CD4-positive, alpha-beta memory T cell (primary cell): ENCODE measurements at regions not wholly inside any gene's neighbourhood (a gene's known extent, or its start where the extent isn't known, plus 50 kb on each side); places are given as distances from the start of the nearest gene placed in this dataset.

ENCODE experiments used
- CTCF ChIA-PET: fragments of 350-600 bp; sonication (Branson Sonifier 250); formaldehyde crosslinking; loops from one replicate; lab custom pipeline; 2021; ENCODE audit warnings: inconsistent platforms; ENCODE audit not compliant: partially characterized antibody; lab: Charles Lee
- POLR2A ChIA-PET: fragments of 350-600 bp; sonication (Branson Sonifier 250); formaldehyde crosslinking; loops from one replicate; lab custom pipeline; 2021; ENCODE audit not compliant: partially characterized antibody; lab: Charles Lee
- DNase-seq, 5 donors: peaks; one replicate each; pipeline versions ENCODE4 v3.0.0 to v3.0.0-alpha.2; 2020 to 2022; ENCODE audit warnings: mixed read lengths in 1 of 5
- H3K27ac ChIP-seq: one replicate; pipeline ENCODE4 v1.7.0; 2013; ENCODE audit warnings: low read depth, low read length
- H3K27me3 ChIP-seq: 2 replicates; pipeline ENCODE4 v1.7.0; 2013; ENCODE audit warnings: mild to moderate bottlenecking, low read length, moderate library complexity; ENCODE audit not compliant: insufficient read depth
- H3K36me3 ChIP-seq: 2 replicates; pipeline ENCODE4 v1.7.0; 2013; ENCODE audit warnings: mild to moderate bottlenecking, low read length, moderate library complexity; ENCODE audit not compliant: insufficient read depth
- H3K4me1 ChIP-seq: 2 replicates; pipeline ENCODE4 v1.7.0; 2013; ENCODE audit warnings: mild to moderate bottlenecking, low read length, moderate library complexity; ENCODE audit not compliant: insufficient read depth
- H3K4me3 ChIP-seq, 2 donors: one replicate each; pipeline ENCODE4 v1.7.0; 2013; ENCODE audit warnings: low read length in 2 of 2, mild to moderate bottlenecking in 1 of 2
- H3K9me3 ChIP-seq, 2 donors: one replicate each; pipeline ENCODE4 v1.7.0; 2013; ENCODE audit warnings: low read length in 2 of 2, control low read depth in 1 of 2; ENCODE audit not compliant: control insufficient read depth in 1 of 2
- H3K27ac Mint-ChIP-seq, 7 donors: one replicate each; pipeline ENCODE4 v1.8.0; 2020 to 2021; ENCODE audit warnings: mixed read lengths in 7 of 7, mild to moderate bottlenecking in 6 of 7, inconsistent platforms in 3 of 7, moderate library complexity in 3 of 7
- H3K27me3 Mint-ChIP-seq, 2 donors: one replicate each; pipeline ENCODE4 v1.8.0; 2020 to 2021; ENCODE audit warnings: mixed read lengths in 2 of 2
- H3K36me3 Mint-ChIP-seq, 2 donors: one replicate each; pipeline ENCODE4 v1.8.0; 2020 to 2021; ENCODE audit warnings: mixed read lengths in 2 of 2, inconsistent platforms in 1 of 2, mild to moderate bottlenecking in 1 of 2
- H3K4me1 Mint-ChIP-seq, 4 donors: one replicate each; pipeline ENCODE4 v1.8.0; 2020 to 2021; ENCODE audit warnings: mixed read lengths in 4 of 4, mild to moderate bottlenecking in 1 of 4
- H3K4me3 Mint-ChIP-seq, 8 donors: one replicate each; pipeline ENCODE4 v1.8.0; 2020 to 2021; ENCODE audit warnings: mixed read lengths in 8 of 8, mild to moderate bottlenecking in 7 of 8, moderate library complexity in 6 of 8, inconsistent platforms in 3 of 8
- H3K9me3 Mint-ChIP-seq, 8 donors: one replicate each; pipeline ENCODE4 v1.8.0; 2020 to 2021; ENCODE audit warnings: mixed read lengths in 8 of 8, mild to moderate bottlenecking in 5 of 8, inconsistent platforms in 3 of 8, moderate library complexity in 1 of 8
- intact Hi-C: fragments of 100-400 bp; cut with micrococcal nuclease; formaldehyde crosslinking; loops from one replicate; pipeline ENCODE4 v1.15.1; 2023

- H3K9me3 Mint-ChIP-seq: peaks cover 0 to 20% (median 10%) of the 10 kb centered on the region in 8 donors
- no peaks in the 10 kb centered on the region for H3K27me3 ChIP-seq
- POLR2A ChIA-PET: no interaction called here
- DNase-seq: no peak
- H3K27ac ChIP-seq: no peak overlapping the region
- H3K4me1 ChIP-seq: no peaks in the 10 kb centered on the region
- no peak overlapping the region for H3K4me3 ChIP-seq
- intact Hi-C loops: no loop called here
- H3K27ac Mint-ChIP-seq: no peak overlapping the region
- no peaks in the 10 kb centered on the region for H3K9me3 ChIP-seq
- H3K4me1 Mint-ChIP-seq: no peaks in the 10 kb centered on the region
- H3K36me3 ChIP-seq: no peaks in the 10 kb centered on the region
- H3K36me3 Mint-ChIP-seq: no peaks in the 10 kb centered on the region
- H3K27me3 Mint-ChIP-seq: peaks cover 9% of the 10 kb centered on the region in 2 donors
- H3K4me3 Mint-ChIP-seq: no peak overlapping the region
- CTCF ChIA-PET: no interaction called here
Measured at GRCh38 chr15:69931156-69931555, 166.6 kb downstream of the TLE3 start.

GRCh38 chr15:69934607-69935006 lies 163.1 kb downstream of the TLE3 start:
- Histone ChIP-seq H3K27ac (no peak overlapping the region), H3K9me3 (no peaks in the 10 kb centered on the region), H3K36me3 (no peaks in the 10 kb centered on the region), H3K4me3 (no peak overlapping the region), H3K27me3 (no peaks in the 10 kb centered on the region), H3K4me1 (no peaks in the 10 kb centered on the region)
- DNase-seq: no peak
- H3K9me3 Mint-ChIP-seq: peaks cover 0 to 11% (median 9%) of the 10 kb centered on the region in 8 donors
- intact Hi-C loops: no loop called here
- CTCF ChIA-PET: no interaction called here
- POLR2A ChIA-PET: no interaction called here
- H3K27ac Mint-ChIP-seq: no peak overlapping the region
- H3K4me1 Mint-ChIP-seq: peaks cover 0 to 3% (median 0%) of the 10 kb centered on the region in 4 donors
- no peaks in the 10 kb centered on the region for H3K36me3 Mint-ChIP-seq
- H3K4me3 Mint-ChIP-seq: no peak overlapping the region
- H3K27me3 Mint-ChIP-seq: peaks cover 7 to 9% of the 10 kb centered on the region in 2 donors

- Mint-ChIP-seq H3K9me3 (peaks cover 0 to 11% (median 7%) of the 10 kb centered on the region in 8 donors), H3K27ac (no peak overlapping the region), H3K4me3 (no peak overlapping the region), H3K36me3 (no peaks in the 10 kb centered on the region), H3K4me1 (peaks cover 0 to 4% (median under 1%) of the 10 kb centered on the region in 4 donors), H3K27me3 (peaks cover 0 to 8% of the 10 kb centered on the region in 2 donors)
- Histone ChIP-seq H3K9me3 (no peaks in the 10 kb centered on the region), H3K4me3 (no peak overlapping the region), H3K27ac (no peak overlapping the region), H3K27me3 (no peaks in the 10 kb centered on the region), H3K36me3 (no peaks in the 10 kb centered on the region), H3K4me1 (no peaks in the 10 kb centered on the region)
- ChIA-PET POLR2A (no interaction called here), CTCF (no interaction called here)
- intact Hi-C loops: no loop called here
- no peak for DNase-seq
Measured at GRCh38 chr15:69939513-69940440, 157.9 kb downstream of the TLE3 start.

- Mint-ChIP-seq H3K4me3 (no peak overlapping the region), H3K9me3 (peaks cover 0 to 4% (median 3%) of the 10 kb centered on the region in 8 donors), H3K27ac (no peak overlapping the region), H3K27me3 (peaks cover 0 to 6% of the 10 kb centered on the region in 2 donors), H3K4me1 (peaks cover 0 to 4% (median under 1%) of the 10 kb centered on the region in 4 donors), H3K36me3 (no peaks in the 10 kb centered on the region)
- Histone ChIP-seq H3K9me3 (no peaks in the 10 kb centered on the region), H3K27ac (no peak overlapping the region), H3K4me1 (no peaks in the 10 kb centered on the region), H3K36me3 (no peaks in the 10 kb centered on the region), H3K27me3 (no peaks in the 10 kb centered on the region), H3K4me3 (no peak overlapping the region)
- CTCF ChIA-PET: no interaction called here
- DNase-seq: no peak
- intact Hi-C loops: no loop called here
- POLR2A ChIA-PET: no interaction called here
Measured at GRCh38 chr15:69940441-69941300, 157.0 kb downstream of the TLE3 start.

- ChIA-PET POLR2A (no interaction called here), CTCF (no interaction called here)
- Mint-ChIP-seq H3K36me3 (no peaks in the 10 kb centered on the region), H3K27me3 (peaks cover 0 to 4% of the 10 kb centered on the region in 2 donors), H3K27ac (no peak overlapping the region), H3K4me3 (no peak overlapping the region), H3K4me1 (peaks cover 0 to 4% (median under 1%) of the 10 kb centered on the region in 4 donors), H3K9me3 (no peaks in the 10 kb centered on the region)
- H3K27ac ChIP-seq: no peak overlapping the region
- no peaks in the 10 kb centered on the region for H3K27me3 ChIP-seq
- no peak overlapping the region for H3K4me3 ChIP-seq
- DNase-seq: no peak
- H3K9me3 ChIP-seq: no peaks in the 10 kb centered on the region
- intact Hi-C loops: no loop called here
- no peaks in the 10 kb centered on the region for H3K36me3 ChIP-seq
- H3K4me1 ChIP-seq: no peaks in the 10 kb centered on the region
Measured at GRCh38 chr15:69941301-69941605, 156.5 kb downstream of the TLE3 start.

GRCh38 chr15:69941706-69942495 lies 155.8 kb downstream of the TLE3 start:
- H3K27ac Mint-ChIP-seq: no peak overlapping the region
- CTCF ChIA-PET: no interaction called here
- H3K36me3 Mint-ChIP-seq: no peaks in the 10 kb centered on the region
- Histone ChIP-seq H3K4me1 (no peaks in the 10 kb centered on the region), H3K36me3 (no peaks in the 10 kb centered on the region), H3K9me3 (no peaks in the 10 kb centered on the region), H3K27me3 (no peaks in the 10 kb centered on the region), H3K4me3 (no peak overlapping the region), H3K27ac (no peak overlapping the region)
- H3K4me1 Mint-ChIP-seq: peaks cover 0 to 4% (median under 1%) of the 10 kb centered on the region in 4 donors
- peaks cover 0 to 4% of the 10 kb centered on the region in 2 donors for H3K27me3 Mint-ChIP-seq
- POLR2A ChIA-PET: no interaction called here
- no peak for DNase-seq
- H3K9me3 Mint-ChIP-seq: no peaks in the 10 kb centered on the region
- intact Hi-C loops: no loop called here
- H3K4me3 Mint-ChIP-seq: no peak overlapping the region

- intact Hi-C loops: no loop called here
- Mint-ChIP-seq H3K27me3 (peaks cover 0 to 3% of the 10 kb centered on the region in 2 donors), H3K27ac (no peak overlapping the region), H3K4me1 (peaks cover 0 to 4% (median under 1%) of the 10 kb centered on the region in 4 donors), H3K4me3 (no peak overlapping the region), H3K36me3 (no peaks in the 10 kb centered on the region), H3K9me3 (no peaks in the 10 kb centered on the region)
- no peak for DNase-seq
- H3K4me3 ChIP-seq: no peak overlapping the region
- ChIA-PET CTCF (no interaction called here), POLR2A (no interaction called here)
- H3K4me1 ChIP-seq: no peaks in the 10 kb centered on the region
- H3K27me3 ChIP-seq: no peaks in the 10 kb centered on the region
- H3K36me3 ChIP-seq: no peaks in the 10 kb centered on the region
- H3K27ac ChIP-seq: no peak overlapping the region
- no peaks in the 10 kb centered on the region for H3K9me3 ChIP-seq
Measured at GRCh38 chr15:69943637-69944036, 154.1 kb downstream of the TLE3 start.
